HCT116 (cell line): ENCODE measurements at regions not wholly inside any gene's neighbourhood (a gene's known extent, or its start where the extent isn't known, plus 50 kb on each side); places are given as distances from the start of the nearest gene placed in this dataset.

Experiments
- ATAC-seq: fragments of 200-7000 bp; cut with Tn5 transposase; 2 replicates; pipeline ENCODE4 v1.9.1; 2020; ENCODE audit warnings: mild to moderate bottlenecking, moderate library complexity
- BruUV-seq: library from RNA; stranded (reverse); fragments of 400-500 nt; replicated peaks from 2 replicates; lab custom pipeline; 2021; lab: Mats Ljungman, UMichigan
- CTCF ChIA-PET: fragments of 300-600 bp; sonication (Branson Sonifier 250); formaldehyde crosslinking; loops from one replicate; lab custom pipeline; 2021; ENCODE audit warnings: antibody characterized with exemption; lab: Charles Lee
- POLR2A ChIA-PET: fragments of 300-600, 350-600 bp; sonication (Branson Sonifier 250); formaldehyde crosslinking; loops from one replicate; lab custom pipeline; 2021; ENCODE audit warnings: antibody characterized with exemption; lab: Charles Lee
- RAD21 ChIA-PET, 2 experiments: fragments of 300-600 bp; sonication (Branson Sonifier 250); formaldehyde crosslinking; loops; one replicate each; lab custom pipeline; 2023; ENCODE audit warnings: low total read pairs in 2 of 2; ENCODE audit not compliant: uncharacterized antibody in 2 of 2, unreplicated experiment in 2 of 2, low non-redundant PET in 1 of 2; lab: Charles Lee
- DNase-seq: peaks from one replicate; pipeline ENCODE4 v3.0.0-alpha.2; 2010; ENCODE audit warnings: low read depth, low spot score
- H2AFZ ChIP-seq: fragments of 200-600 bp; shearing (Covaris generic), sonication (generic); 2 replicates; pipeline ENCODE4 v1.6.1; 2017; ENCODE audit warnings: low read depth, mixed run types, mixed read lengths, antibody characterized with exemption, low read length; ENCODE audit not compliant: poor library complexity, severe bottlenecking
- H3K27ac ChIP-seq: 2 replicates; pipeline ENCODE4 v1.5.1; 2012; ENCODE audit warnings: low read depth, low read length
- H3K27me3 ChIP-seq: fragments of 200-600 bp; sonication (generic); 2 replicates; pipeline ENCODE4 v1.6.1; 2016; ENCODE audit warnings: mixed run types, low read length, mixed read lengths; ENCODE audit not compliant: insufficient read depth
- H3K36me3 ChIP-seq, 2 experiments: fragments of 200-500 bp in 1 of 2; fragments of 200-600 bp in 1 of 2; sonication (Bioruptor generic) in 1 of 2; sonication (generic) in 1 of 2; 2 replicates each; pipeline versions ENCODE4 v1.5.1 to v1.6.1; 2014 to 2016; ENCODE audit warnings: low read length in 2 of 2, inconsistent platforms in 1 of 2, mixed read lengths in 1 of 2, mixed run types in 1 of 2; ENCODE audit not compliant: insufficient read depth in 2 of 2, control insufficient read depth in 1 of 2
- H3K4me1 ChIP-seq, 2 experiments: fragments of 200-600 bp in 1 of 2; sonication (generic) in 1 of 2; 2 replicates each; pipeline versions ENCODE4 v1.5.1 to v1.6.1; 2012 to 2017; ENCODE audit warnings: low read length in 2 of 2, inconsistent platforms in 1 of 2, mild to moderate bottlenecking in 1 of 2, mixed read lengths in 1 of 2, mixed run types in 1 of 2, moderate library complexity in 1 of 2; ENCODE audit not compliant: insufficient read depth in 2 of 2, control insufficient read depth in 1 of 2
- H3K4me2 ChIP-seq: fragments of 200-600 bp; sonication (generic); 2 replicates; pipeline ENCODE4 v1.6.1; 2017; ENCODE audit warnings: mixed run types, low read length, mixed read lengths
- H3K4me3 ChIP-seq, 2 experiments: fragments of 200-600 bp in 1 of 2; sonication (generic) in 1 of 2; replicated peaks in 1 of 2; 2 replicates each; pipeline ENCODE4 v1.5.1; 2011 to 2016; ENCODE audit warnings: low read length in 2 of 2, control low read depth in 1 of 2, low read depth in 1 of 2, mild to moderate bottlenecking in 1 of 2, mixed read lengths in 1 of 2, mixed run types in 1 of 2
- H3K79me2 ChIP-seq: fragments of 200-600 bp; sonication (generic); 2 replicates; pipeline ENCODE4 v1.6.1; 2017; ENCODE audit warnings: mild to moderate bottlenecking, mixed run types, low read length, moderate library complexity, mixed read lengths; ENCODE audit not compliant: insufficient read depth
- H3K9ac ChIP-seq: fragments of 200-600 bp; sonication (generic); 2 replicates; pipeline ENCODE4 v1.6.1; 2016; ENCODE audit warnings: low read length, mixed read lengths
- H3K9me2 ChIP-seq: fragments of 200-600 bp; sonication (generic), shearing (Covaris generic); 2 replicates; pipeline ENCODE4 v1.6.1; 2017; ENCODE audit warnings: mixed run types, mild to moderate bottlenecking, moderate library complexity; ENCODE audit not compliant: insufficient read depth
- H3K9me3 ChIP-seq, 2 experiments: fragments of 200-500 bp in 1 of 2; fragments of 200-600 bp in 1 of 2; sonication (Bioruptor generic) in 1 of 2; sonication (generic) in 1 of 2; 2 replicates each; pipeline ENCODE4 v1.6.1; 2014 to 2017; ENCODE audit warnings: low read length in 2 of 2, mixed read lengths in 2 of 2, inconsistent platforms in 1 of 2, low read depth in 1 of 2, mild to moderate bottlenecking in 1 of 2, mixed run types in 1 of 2, moderate library complexity in 1 of 2; ENCODE audit not compliant: control insufficient read depth in 1 of 2, insufficient read depth in 1 of 2
- H4K20me1 ChIP-seq: fragments of 200-600 bp; sonication (generic), shearing (Covaris generic); 2 replicates; pipeline ENCODE4 v1.6.1; 2017; ENCODE audit warnings: mixed run types, mild to moderate bottlenecking, moderate library complexity; ENCODE audit not compliant: insufficient read depth
- CBX3 ChIP-seq: IDR thresholded peaks from 2 replicates; pipeline ENCODE4 v1.6.1; 2012; ENCODE audit warnings: low read depth
- CEBPB ChIP-seq: IDR thresholded peaks from 2 replicates; pipeline ENCODE4 v1.6.1; 2012; ENCODE audit warnings: low read depth
- ELF1 ChIP-seq: IDR thresholded peaks from 2 replicates; pipeline ENCODE4 v1.6.1; 2012; ENCODE audit warnings: low read depth, borderline replicate concordance
- FOSL1 ChIP-seq: IDR thresholded peaks from 2 replicates; pipeline ENCODE4 v1.6.1; 2012; ENCODE audit warnings: low read depth
- JUND ChIP-seq: IDR thresholded peaks from 2 replicates; pipeline ENCODE4 v1.6.1; 2012
- RAD21 ChIP-seq: IDR thresholded peaks from 2 replicates; pipeline ENCODE4 v1.6.1; 2012; ENCODE audit warnings: low read depth, mild to moderate bottlenecking
- SRF ChIP-seq: IDR thresholded peaks from 2 replicates; pipeline ENCODE4 v1.6.1; 2012; ENCODE audit warnings: low read depth
- TCF7L2 ChIP-seq: IDR thresholded peaks from 2 replicates; pipeline ENCODE4 v1.7.0; 2011; ENCODE audit warnings: borderline replicate concordance, inconsistent platforms; ENCODE audit not compliant: insufficient read depth, insufficient read length; ENCODE audit errors: extremely low read depth
- ZNF274 ChIP-seq: fragments of 200-500 bp; sonication (Bioruptor generic); IDR thresholded peaks from 2 replicates; pipeline ENCODE4 v1.6.1; 2014; ENCODE audit warnings: mild to moderate bottlenecking, low read depth, low read length, inconsistent platforms
- intact Hi-C: fragments of 100-400 bp; cut with micrococcal nuclease; formaldehyde crosslinking; loops from 2 replicates; pipeline ENCODE4 v1.10.0; 2022
- TF ChIP-seq, protein P1 (sequence below): IDR thresholded peaks from 2 replicates; pipeline ENCODE4 v1.6.1; 2012; ENCODE audit warnings: low read depth
- TF ChIP-seq, protein P2 (sequence below): IDR thresholded peaks from 2 replicates; pipeline ENCODE4 v1.6.1; 2012

DNA sequence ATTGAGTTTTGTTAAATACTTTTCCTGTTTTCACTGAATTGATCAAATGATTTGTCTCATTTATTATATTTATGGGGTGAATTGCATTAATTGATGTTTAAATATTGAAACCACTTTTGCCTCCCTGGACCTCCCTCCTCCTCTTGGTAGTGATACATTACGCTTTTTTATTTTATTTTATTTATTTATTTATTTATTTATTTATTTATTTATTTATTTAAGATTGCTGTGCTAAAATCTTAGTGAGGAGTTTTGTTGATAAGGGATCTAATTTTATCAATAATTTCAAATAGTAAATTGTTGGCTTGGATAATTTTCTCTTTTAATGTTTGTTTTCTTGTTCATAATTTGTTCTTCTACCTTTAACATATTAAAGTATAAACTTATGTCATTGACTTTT is 1281.0 kb upstream of the NXPH2 start:
- Histone ChIP-seq H3K36me3 (no peaks in the 10 kb centered on the region), H3K4me3 (no peak overlapping the region), H3K9me3 (no peaks in the 10 kb centered on the region), H3K9ac (no peak overlapping the region), H3K9me2 (no peaks in the 10 kb centered on the region; the same call in 1 of the 2 replicates), H2AFZ (no peak overlapping the region), H3K27ac (no peak overlapping the region), H3K27me3 (no peaks in the 10 kb centered on the region), H4K20me1 (no peaks in the 10 kb centered on the region), H3K4me1 (no peaks in the 10 kb centered on the region), H3K79me2 (no peaks in the 10 kb centered on the region), H3K4me2 (no peak overlapping the region)
- intact Hi-C loops: no loop called here
- ATAC-seq (no peak), DNase-seq (no peak)
- ChIA-PET CTCF (no interaction called here), RAD21 (no interaction called here), POLR2A (no interaction called here)
- no peak for TF ChIP-seq CEBPB
- no peak for TF ChIP-seq CBX3
- TF ChIP-seq RAD21: no peak
- no peak for TF ChIP-seq FOSL1
- no peak for TF ChIP-seq ELF1
- TF ChIP-seq, protein P1, sequence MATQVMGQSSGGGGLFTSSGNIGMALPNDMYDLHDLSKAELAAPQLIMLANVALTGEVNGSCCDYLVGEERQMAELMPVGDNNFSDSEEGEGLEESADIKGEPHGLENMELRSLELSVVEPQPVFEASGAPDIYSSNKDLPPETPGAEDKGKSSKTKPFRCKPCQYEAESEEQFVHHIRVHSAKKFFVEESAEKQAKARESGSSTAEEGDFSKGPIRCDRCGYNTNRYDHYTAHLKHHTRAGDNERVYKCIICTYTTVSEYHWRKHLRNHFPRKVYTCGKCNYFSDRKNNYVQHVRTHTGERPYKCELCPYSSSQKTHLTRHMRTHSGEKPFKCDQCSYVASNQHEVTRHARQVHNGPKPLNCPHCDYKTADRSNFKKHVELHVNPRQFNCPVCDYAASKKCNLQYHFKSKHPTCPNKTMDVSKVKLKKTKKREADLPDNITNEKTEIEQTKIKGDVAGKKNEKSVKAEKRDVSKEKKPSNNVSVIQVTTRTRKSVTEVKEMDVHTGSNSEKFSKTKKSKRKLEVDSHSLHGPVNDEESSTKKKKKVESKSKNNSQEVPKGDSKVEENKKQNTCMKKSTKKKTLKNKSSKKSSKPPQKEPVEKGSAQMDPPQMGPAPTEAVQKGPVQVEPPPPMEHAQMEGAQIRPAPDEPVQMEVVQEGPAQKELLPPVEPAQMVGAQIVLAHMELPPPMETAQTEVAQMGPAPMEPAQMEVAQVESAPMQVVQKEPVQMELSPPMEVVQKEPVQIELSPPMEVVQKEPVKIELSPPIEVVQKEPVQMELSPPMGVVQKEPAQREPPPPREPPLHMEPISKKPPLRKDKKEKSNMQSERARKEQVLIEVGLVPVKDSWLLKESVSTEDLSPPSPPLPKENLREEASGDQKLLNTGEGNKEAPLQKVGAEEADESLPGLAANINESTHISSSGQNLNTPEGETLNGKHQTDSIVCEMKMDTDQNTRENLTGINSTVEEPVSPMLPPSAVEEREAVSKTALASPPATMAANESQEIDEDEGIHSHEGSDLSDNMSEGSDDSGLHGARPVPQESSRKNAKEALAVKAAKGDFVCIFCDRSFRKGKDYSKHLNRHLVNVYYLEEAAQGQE: no peak
- TF ChIP-seq SRF: no peak
- no TSS peak for BruUV-seq

DNA sequence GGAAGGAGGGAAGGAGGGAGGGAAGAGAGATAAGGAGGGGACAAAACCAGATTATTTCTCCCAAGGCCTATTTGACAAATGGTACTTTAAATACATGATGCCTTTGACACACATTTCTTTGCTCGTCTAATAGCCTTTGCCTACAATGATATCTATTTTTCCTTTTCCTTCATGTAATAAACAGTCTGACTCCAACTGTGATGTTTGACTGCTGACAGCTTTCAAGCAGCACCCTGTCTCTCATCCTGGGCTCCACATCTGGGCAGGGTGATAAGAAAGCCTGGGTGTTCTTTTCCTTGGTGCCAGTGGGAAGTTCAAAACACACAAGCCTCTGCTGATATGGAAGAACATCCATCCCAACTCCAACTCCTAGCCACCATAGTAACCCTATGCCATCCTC is 1277.7 kb upstream of the NXPH2 start:
- CTCF ChIA-PET: no interaction called here
- Histone ChIP-seq H3K36me3 (no peaks in the 10 kb centered on the region), H3K9me3 (no peaks in the 10 kb centered on the region), H3K4me1 (no peaks in the 10 kb centered on the region), H3K79me2 (no peaks in the 10 kb centered on the region), H3K27ac (no peak overlapping the region), H3K4me3 (no peak overlapping the region), H3K4me2 (no peak overlapping the region), H3K27me3 (no peaks in the 10 kb centered on the region), H3K9ac (no peak overlapping the region), H3K9me2 (no peaks in the 10 kb centered on the region; the same call in 1 of the 2 replicates), H4K20me1 (no peaks in the 10 kb centered on the region), H2AFZ (no peak overlapping the region)
- POLR2A ChIA-PET: no interaction called here
- no TSS peak for BruUV-seq
- intact Hi-C loops: no loop called here
- RAD21 ChIA-PET: no interaction called here
- TF ChIP-seq, protein P2, sequence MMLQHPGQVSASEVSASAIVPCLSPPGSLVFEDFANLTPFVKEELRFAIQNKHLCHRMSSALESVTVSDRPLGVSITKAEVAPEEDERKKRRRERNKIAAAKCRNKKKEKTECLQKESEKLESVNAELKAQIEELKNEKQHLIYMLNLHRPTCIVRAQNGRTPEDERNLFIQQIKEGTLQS: no peak
- TF ChIP-seq ZNF274 (no peak), SRF (no peak), TCF7L2 (no peak), JUND (no peak)
- no peak for ATAC-seq
- no peak for DNase-seq
